H7 (cell line): ENCODE measurements at regions not wholly inside any gene's neighbourhood (a gene's known extent, or its start where the extent isn't known, plus 50 kb on each side); places are given as distances from the start of the nearest gene placed in this dataset.

ENCODE experiments used
- DNase-seq: peaks from one replicate; pipeline ENCODE4 v3.0.0; 2012
- H3K27me3 ChIP-seq: 2 replicates; pipeline ENCODE4 v1.6.0; 2011; ENCODE audit warnings: mild to moderate bottlenecking, low read length; ENCODE audit not compliant: control insufficient read depth, insufficient read depth
- H3K36me3 ChIP-seq: replicated peaks from 2 replicates; pipeline ENCODE4 v1.5.1; 2011; ENCODE audit warnings: low read length; ENCODE audit not compliant: control insufficient read depth, insufficient read depth
- H3K4me3 ChIP-seq: 2 replicates; pipeline ENCODE4 v1.5.1; 2011; ENCODE audit warnings: low read depth, mild to moderate bottlenecking, control low read depth, low read length, moderate library complexity; ENCODE audit not compliant: insufficient read depth

- Histone ChIP-seq H3K4me3 (no peak overlapping the region), H3K36me3 (no peaks in the 10 kb centered on the region), H3K27me3 (no peaks in the 10 kb centered on the region)
- DNase-seq: peak; percentile 57
These were observed 226.0 kb upstream of the PWP1 start for GRCh38 chr12:107459641-107460040.

DNA sequence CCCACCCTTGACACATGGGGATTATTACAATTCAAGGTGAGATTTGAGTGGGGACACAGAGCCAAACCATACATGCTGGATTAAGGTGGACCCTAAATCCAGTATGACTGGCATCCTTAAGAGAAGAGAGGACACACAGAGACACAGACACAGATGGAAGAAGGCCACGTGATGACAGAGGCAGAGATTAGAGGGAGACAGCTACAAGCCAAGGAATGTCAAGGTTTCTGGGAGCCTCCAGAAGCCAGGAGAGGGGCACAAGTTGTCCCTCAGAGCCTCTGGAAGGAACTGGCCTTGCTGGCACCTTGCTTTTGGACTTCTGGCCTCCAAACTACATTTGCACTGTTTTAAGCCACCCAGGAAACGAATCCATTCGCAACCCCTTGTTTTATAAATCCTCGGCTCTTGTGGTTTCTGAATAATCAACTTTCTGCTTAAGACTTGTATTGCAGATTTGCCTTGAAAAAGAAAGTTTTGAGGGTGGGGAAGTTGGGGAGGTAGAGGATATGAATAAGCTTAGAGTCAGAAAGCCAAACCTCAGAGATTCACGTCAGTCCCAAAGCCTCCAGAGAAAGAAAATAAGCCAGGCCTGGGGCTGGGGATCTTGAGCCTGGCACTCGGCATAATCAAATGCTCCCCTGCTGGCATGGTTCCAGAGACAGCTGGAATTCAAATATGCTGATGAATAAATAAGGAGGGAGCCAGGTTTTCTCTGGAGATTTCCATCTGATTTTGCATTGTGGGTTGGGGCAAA is 224.2 kb upstream of the PWP1 start:
- Histone ChIP-seq H3K4me3 (no peak overlapping the region), H3K36me3 (no peaks in the 10 kb centered on the region), H3K27me3 (no peaks in the 10 kb centered on the region)
- DNase-seq: no peak

DNA sequence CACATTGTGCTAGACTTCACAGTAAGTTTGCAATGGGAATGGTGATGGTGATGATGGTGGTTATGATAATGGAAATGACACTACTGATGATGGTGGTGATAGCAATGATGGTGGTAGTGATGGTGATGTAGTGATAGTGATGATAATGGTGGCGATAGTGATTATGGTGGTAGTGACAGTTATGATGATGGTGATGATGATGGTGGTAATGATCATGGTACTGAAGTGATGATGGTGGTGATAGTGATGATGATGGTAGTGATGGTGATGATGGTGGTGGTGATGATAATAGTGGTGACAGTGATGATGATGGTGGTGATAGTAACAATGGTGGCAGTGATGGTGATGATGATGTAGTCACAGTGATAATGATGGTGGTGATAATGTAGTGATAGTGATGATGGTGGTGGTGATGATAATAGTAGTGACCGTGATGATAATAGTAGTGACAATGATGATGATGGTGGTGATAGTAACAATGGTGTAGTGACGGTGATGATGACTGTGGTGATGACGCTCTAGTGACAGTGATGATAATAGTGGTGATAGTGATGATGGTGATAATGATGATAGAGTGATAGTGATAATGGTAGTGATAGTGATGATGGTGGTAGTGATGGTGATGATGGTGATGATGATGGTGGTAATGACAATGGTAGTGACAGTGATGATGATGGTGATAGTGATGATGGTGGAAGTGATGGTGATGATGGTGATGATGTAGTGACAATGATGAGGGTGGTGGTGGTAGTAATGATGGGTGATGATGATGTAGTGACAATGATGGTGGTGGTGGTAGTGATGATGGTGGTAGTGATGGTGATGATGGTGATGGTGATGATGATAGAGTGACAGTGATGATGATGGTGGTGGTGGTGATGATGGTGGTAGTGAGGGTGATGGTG is 222.9 kb upstream of the PWP1 start:
- Histone ChIP-seq H3K36me3 (no peaks in the 10 kb centered on the region), H3K27me3 (no peaks in the 10 kb centered on the region), H3K4me3 (no peak overlapping the region)
- DNase-seq: no peak

GRCh38 chr12:107464644-107465043 is 221.0 kb upstream of the PWP1 start:
- Histone ChIP-seq H3K27me3 (no peaks in the 10 kb centered on the region), H3K4me3 (no peak overlapping the region), H3K36me3 (no peaks in the 10 kb centered on the region)
- no peak for DNase-seq

DNA sequence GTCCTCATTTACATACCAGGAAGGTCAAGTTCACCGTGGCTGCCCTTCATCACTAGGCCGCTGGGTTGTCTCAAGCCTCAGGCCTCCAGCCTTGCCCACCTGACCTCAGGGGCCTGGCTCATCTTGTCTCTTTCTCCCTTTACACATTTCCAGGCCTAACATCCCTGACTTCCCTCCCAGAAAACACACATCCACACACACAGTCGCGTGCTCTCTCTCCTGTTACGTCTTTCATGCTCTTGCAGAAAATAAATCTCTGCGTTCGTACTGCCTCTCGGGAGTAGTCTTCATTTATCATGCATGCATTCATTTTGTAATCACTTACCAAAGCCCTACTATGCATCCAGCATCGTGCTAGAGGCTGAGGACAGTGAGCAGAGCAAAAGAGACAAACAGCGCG is 220.0 kb upstream of the PWP1 start:
- Histone ChIP-seq H3K4me3 (no peak overlapping the region), H3K36me3 (no peaks in the 10 kb centered on the region), H3K27me3 (no peaks in the 10 kb centered on the region)
- DNase-seq: no peak

- peak; percentile 62 for DNase-seq
- Histone ChIP-seq H3K27me3 (no peaks in the 10 kb centered on the region), H3K4me3 (no peak overlapping the region), H3K36me3 (no peaks in the 10 kb centered on the region)
These were observed 217.9 kb upstream of the PWP1 start for GRCh38 chr12:107467716-107468115.

DNA sequence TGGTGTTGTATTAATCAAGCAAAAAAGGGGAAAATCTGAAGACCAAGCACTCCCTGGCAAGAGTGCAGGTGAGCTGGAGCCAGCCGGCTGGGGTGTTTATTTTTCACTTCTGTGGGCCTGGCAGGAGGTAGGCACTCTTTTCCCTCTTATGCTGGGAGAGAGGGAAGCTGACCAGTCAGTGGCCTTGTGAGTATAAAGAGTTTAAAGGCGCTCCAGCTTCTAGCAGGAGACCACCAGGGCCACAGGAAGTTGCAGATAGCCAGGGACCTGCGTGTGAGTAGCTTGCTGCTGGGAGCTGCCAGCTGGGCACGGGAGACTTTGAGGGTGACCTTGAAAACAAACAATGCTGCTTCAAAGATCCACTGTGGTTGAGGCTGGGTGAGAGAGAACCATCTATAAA is 217.4 kb upstream of the PWP1 start:
- Histone ChIP-seq H3K36me3 (no peaks in the 10 kb centered on the region), H3K4me3 (no peak overlapping the region), H3K27me3 (no peaks in the 10 kb centered on the region)
- peak; percentile 31 for DNase-seq

- no peaks in the 10 kb centered on the region for H3K27me3 ChIP-seq
- H3K36me3 ChIP-seq: no peaks in the 10 kb centered on the region
- DNase-seq: no peak
- no peak overlapping the region for H3K4me3 ChIP-seq
These were observed 216.6 kb upstream of the PWP1 start for GRCh38 chr12:107469011-107469410.

DNA sequence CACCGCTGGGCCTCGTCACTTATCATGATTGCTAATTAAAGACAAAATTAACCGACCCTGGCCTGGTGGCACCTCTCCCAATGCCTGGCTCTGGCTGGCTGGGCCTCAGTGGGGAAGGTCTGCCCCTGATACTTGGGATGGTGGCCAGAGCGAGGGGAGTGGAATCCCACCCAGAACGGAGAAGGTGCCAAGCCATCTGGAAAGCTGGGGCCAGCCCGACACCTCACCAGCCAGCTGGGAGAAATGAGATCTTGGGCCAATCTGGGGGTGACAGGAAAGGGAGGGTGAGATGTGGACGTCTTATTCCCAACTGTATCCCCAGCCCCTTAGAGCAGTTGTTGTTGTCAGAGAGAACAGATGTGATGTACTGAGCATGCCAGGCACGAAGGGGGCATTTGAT is 215.0 kb upstream of the PWP1 start:
- H3K4me3 ChIP-seq: no peak overlapping the region
- no peaks in the 10 kb centered on the region for H3K36me3 ChIP-seq
- no peak for DNase-seq
- H3K27me3 ChIP-seq: no peaks in the 10 kb centered on the region

- Histone ChIP-seq H3K36me3 (no peaks in the 10 kb centered on the region), H3K4me3 (no peak overlapping the region), H3K27me3 (no peaks in the 10 kb centered on the region)
- DNase-seq: no peak
These were observed 213.3 kb upstream of the PWP1 start for GRCh38 chr12:107472308-107472707.

- no peak for DNase-seq
- Histone ChIP-seq H3K4me3 (no peak overlapping the region), H3K27me3 (no peaks in the 10 kb centered on the region), H3K36me3 (no peaks in the 10 kb centered on the region)
These were observed 211.5 kb upstream of the PWP1 start for GRCh38 chr12:107474099-107474498.

DNA sequence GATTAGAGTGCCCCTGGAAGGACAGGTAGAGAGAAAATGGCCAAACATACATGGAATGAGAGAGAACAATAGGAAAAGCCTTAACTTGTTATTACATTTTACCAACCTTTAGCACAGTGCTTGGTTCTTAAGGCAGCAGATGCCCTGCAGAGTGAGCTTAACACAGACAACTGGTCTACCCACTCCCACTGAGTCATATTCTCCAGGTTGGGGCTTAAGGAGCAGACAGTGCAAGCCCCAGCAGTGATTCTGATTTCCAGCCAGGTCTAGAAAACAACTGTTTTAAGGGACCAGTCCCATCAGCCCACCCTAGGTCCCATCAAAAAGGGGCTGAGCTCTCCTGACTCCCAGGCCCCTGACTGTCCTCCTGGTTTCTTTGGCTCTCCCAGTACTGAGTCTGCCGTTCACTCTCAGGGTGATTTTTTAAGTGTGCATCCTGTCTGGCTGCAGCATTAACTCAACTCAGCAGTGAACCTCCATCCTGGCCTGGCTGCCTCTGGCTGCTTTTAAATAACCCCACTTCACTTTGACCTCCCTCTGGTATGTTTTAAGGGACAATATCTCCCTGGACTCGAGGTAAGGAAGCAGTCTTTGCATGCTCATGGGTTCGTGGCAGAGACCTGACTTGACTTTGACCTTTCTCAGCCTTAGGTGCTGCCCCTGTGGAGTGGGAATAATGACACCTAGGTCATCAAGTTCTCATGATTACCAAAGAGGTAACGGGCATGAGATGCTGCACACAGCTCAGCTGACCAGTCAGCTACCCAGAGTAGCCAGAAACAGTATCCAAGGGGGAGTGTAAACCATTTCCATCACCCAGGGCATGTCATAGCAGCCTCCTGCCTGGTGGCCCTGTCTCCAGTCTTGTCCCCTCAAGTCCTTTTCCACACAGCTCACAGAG is 210.7 kb upstream of the PWP1 start:
- H3K4me3 ChIP-seq: no peak overlapping the region
- no peaks in the 10 kb centered on the region for H3K36me3 ChIP-seq
- H3K27me3 ChIP-seq: no peaks in the 10 kb centered on the region
- DNase-seq: no peak

- DNase-seq: no peak
- no peaks in the 10 kb centered on the region for H3K36me3 ChIP-seq
- no peak overlapping the region for H3K4me3 ChIP-seq
- H3K27me3 ChIP-seq: no peaks in the 10 kb centered on the region
These were observed 209.7 kb upstream of the PWP1 start for GRCh38 chr12:107475900-107476299.

- Histone ChIP-seq H3K36me3 (no peaks in the 10 kb centered on the region), H3K4me3 (no peak overlapping the region), H3K27me3 (no peaks in the 10 kb centered on the region; the same call in 1 of the 2 replicates)
- no peak for DNase-seq
These were observed 208.6 kb upstream of the PWP1 start for GRCh38 chr12:107477018-107477417.
